Hematopoietic multipotent progenitor cell treated with erythropoietin and hydrocortisone succinate and interleukin-3 and kit ligand, for 15 days (in vitro differentiated cells): ENCODE measurements at regions not wholly inside any gene's neighbourhood (a gene's known extent, or its start where the extent isn't known, plus 50 kb on each side); places are given as distances from the start of the nearest gene placed in this dataset.
A peak's percentile ranks its signal among the peaks of the same experiment; 100 is the strongest.

Experiments
- DNase-seq: peaks from one replicate; pipeline ENCODE4 v3.0.0-alpha.2; 2015; ENCODE audit warnings: low spot score

GRCh38 chr9:14395317-14396082 lies 81.6 kb upstream of the NFIB start:
- peak; percentile 89 for DNase-seq

GRCh38 chr9:14393418-14393817 lies 79.5 kb upstream of the NFIB start:
- DNase-seq = peak; percentile 74

GRCh38 chr9:14391620-14392019 lies 77.7 kb upstream of the NFIB start:
- DNase-seq = peak; percentile 43

- no peak for DNase-seq
Measured at GRCh38 chr9:14389657-14390056, 75.7 kb upstream of the NFIB start.

GRCh38 chr9:14389146-14389545 lies 75.2 kb upstream of the NFIB start:
- no peak for DNase-seq

- DNase-seq = no peak
Measured at GRCh38 chr9:14383773-14384172, 69.8 kb upstream of the NFIB start.

- DNase-seq = peak; percentile 30
Measured at GRCh38 chr9:14383294-14383693, 69.4 kb upstream of the NFIB start.

- no peak for DNase-seq
Measured at GRCh38 chr9:14380061-14380836, 66.3 kb upstream of the NFIB start.

- no peak for DNase-seq
Measured at GRCh38 chr9:14379280-14379679, 65.3 kb upstream of the NFIB start.

GRCh38 chr9:14373706-14374105 lies 59.8 kb upstream of the NFIB start:
- DNase-seq = no peak

- no peak for DNase-seq
Measured at GRCh38 chr9:14373336-14373666, 59.4 kb upstream of the NFIB start.

GRCh38 chr9:14372437-14373335 lies 58.7 kb upstream of the NFIB start:
- no peak for DNase-seq

- DNase-seq = no peak
Measured at GRCh38 chr9:14369011-14369410, 55.1 kb upstream of the NFIB start.

GRCh38 chr9:14366076-14366475 lies 52.1 kb upstream of the NFIB start:
- DNase-seq = no peak

- no peak for DNase-seq
Measured at GRCh38 chr9:14365670-14366069, 51.7 kb upstream of the NFIB start.
